Caco-2 (cell line): ENCODE measurements at regions not wholly inside any gene's neighbourhood (a gene's known extent, or its start where the extent isn't known, plus 50 kb on each side); places are given as distances from the start of the nearest gene placed in this dataset.

ENCODE experiments used
- BruUV-seq: library from RNA; stranded (reverse); fragments of 400-500 nt; replicated peaks from 2 replicates; lab custom pipeline; 2021; lab: Mats Ljungman, UMichigan
- CTCF ChIA-PET: fragments of 300-600 bp; sonication (Branson Sonifier 250); formaldehyde crosslinking; loops from one replicate; lab custom pipeline; 2022; ENCODE audit warnings: antibody characterized with exemption; lab: Charles Lee
- POLR2A ChIA-PET: fragments of 300-600 bp; sonication (Branson Sonifier 250); formaldehyde crosslinking; loops from one replicate; lab custom pipeline; 2022; ENCODE audit warnings: antibody characterized with exemption; lab: Charles Lee
- DNase-seq, 2 experiments: peaks; one replicate each; pipeline versions ENCODE4 v3.0.0 to v3.0.0-alpha.2; 2020 to 2022
- H3K27me3 ChIP-seq: replicated peaks from 2 replicates; pipeline ENCODE4 v1.6.0; 2011; ENCODE audit warnings: low read length; ENCODE audit not compliant: control insufficient read depth, insufficient read depth
- H3K36me3 ChIP-seq: 2 replicates; pipeline ENCODE4 v1.5.1; 2011; ENCODE audit warnings: low read length; ENCODE audit not compliant: control insufficient read depth, insufficient read depth
- H3K4me1 ChIP-seq: fragments of 250-450 bp; sonication (Bioruptor Pico); 2 replicates; pipeline ENCODE4 v1.5.1; 2020; ENCODE audit warnings: mild to moderate bottlenecking
- H3K4me3 ChIP-seq: 2 replicates; pipeline ENCODE4 v1.5.1; 2011; ENCODE audit warnings: low read depth, mild to moderate bottlenecking, control low read depth, low read length
- H3K9me3 ChIP-seq: fragments of 250-450 bp; sonication (Bioruptor Pico); 2 replicates; pipeline ENCODE4 v1.5.1; 2020; ENCODE audit warnings: mild to moderate bottlenecking, moderate library complexity
- H3K27ac Mint-ChIP-seq: one replicate; pipeline ENCODE4 v1.8.0; 2022; ENCODE audit warnings: mixed read lengths; ENCODE audit not compliant: unreplicated experiment
- H3K27me3 Mint-ChIP-seq: one replicate; pipeline ENCODE4 v1.8.0; 2022; ENCODE audit warnings: mixed read lengths; ENCODE audit not compliant: insufficient read depth, unreplicated experiment
- H3K36me3 Mint-ChIP-seq: one replicate; pipeline ENCODE4 v1.8.0; 2022; ENCODE audit warnings: mild to moderate bottlenecking, mixed read lengths; ENCODE audit not compliant: insufficient read depth, unreplicated experiment
- H3K4me1 Mint-ChIP-seq: one replicate; pipeline ENCODE4 v1.8.0; 2022; ENCODE audit warnings: low read depth, mixed read lengths; ENCODE audit not compliant: unreplicated experiment
- H3K4me3 Mint-ChIP-seq: one replicate; pipeline ENCODE4 v1.8.0; 2022; ENCODE audit warnings: mild to moderate bottlenecking, moderate library complexity, mixed read lengths; ENCODE audit not compliant: unreplicated experiment
- H3K9me3 Mint-ChIP-seq: one replicate; pipeline ENCODE4 v1.8.0; 2022; ENCODE audit warnings: mixed read lengths; ENCODE audit not compliant: unreplicated experiment
- CTCF ChIP-seq, 2 experiments: fragments of 200-600 bp in 1 of 2; IDR thresholded peaks; 1 replicate in 1 of 2; 2 replicates in 1 of 2; pipeline versions ENCODE4 v1.5.1 to v1.8.0; 2011 to 2022; ENCODE audit warnings: antibody characterized with exemption in 1 of 2, control low read depth in 1 of 2, inconsistent platforms in 1 of 2, low read depth in 1 of 2, low read length in 1 of 2, mild to moderate bottlenecking in 1 of 2, moderate library complexity in 1 of 2; ENCODE audit not compliant: insufficient read depth in 1 of 2, severe bottlenecking in 1 of 2, unreplicated experiment in 1 of 2
- intact Hi-C: fragments of 100-400 bp; cut with micrococcal nuclease; formaldehyde crosslinking; loops from one replicate; pipeline ENCODE4 v1.10.0; 2022; ENCODE audit not compliant: unreplicated experiment

DNA sequence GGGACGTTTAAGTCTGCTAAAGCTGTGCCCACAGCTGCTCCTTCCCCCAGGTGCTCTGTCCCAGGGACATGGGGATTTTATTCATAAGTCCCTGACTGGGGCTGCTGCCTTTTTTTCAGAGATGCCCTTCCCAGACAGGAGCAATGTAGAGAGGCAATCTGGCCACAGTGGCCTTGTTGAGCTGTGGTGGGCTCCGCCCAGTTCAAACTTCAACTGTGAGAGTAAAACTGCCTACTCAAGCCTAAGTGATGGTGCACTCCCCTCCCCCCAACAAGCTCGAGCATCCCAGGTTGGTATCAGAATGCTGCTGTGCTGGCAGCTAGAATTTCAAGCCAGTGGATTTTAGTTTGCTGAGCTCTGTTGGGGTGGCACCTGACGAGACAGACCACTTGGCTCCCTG lies 1371.4 kb downstream of the ADGRL3 start:
- no peaks in the 10 kb centered on the region for H3K4me1 ChIP-seq
- Mint-ChIP-seq H3K27ac (no peak overlapping the region), H3K36me3 (no peaks in the 10 kb centered on the region), H3K4me3 (no peak overlapping the region), H3K27me3 (no peaks in the 10 kb centered on the region), H3K9me3 (no peaks in the 10 kb centered on the region), H3K4me1 (no peaks in the 10 kb centered on the region)
- no peaks in the 10 kb centered on the region for H3K9me3 ChIP-seq
- intact Hi-C loops = no loop called here
- no peaks in the 10 kb centered on the region for H3K36me3 ChIP-seq
- H3K4me3 ChIP-seq = no peak overlapping the region
- H3K27me3 ChIP-seq = no peaks in the 10 kb centered on the region
- no peak for DNase-seq
- TF ChIP-seq CTCF (IDR thresholded peaks at IDR 0.05; ENCODE audit: insufficient read depth in 1 of 2, low read depth in 1 of 2, low read length in 1 of 2, severe bottlenecking in 1 of 2, unreplicated experiment in 1 of 2) = no peak
- no TSS peak for BruUV-seq
- ChIA-PET CTCF (no interaction called here), POLR2A (no interaction called here)

- Histone ChIP-seq H3K36me3 (no peaks in the 10 kb centered on the region), H3K4me3 (no peak overlapping the region), H3K9me3 (no peaks in the 10 kb centered on the region), H3K27me3 (no peaks in the 10 kb centered on the region), H3K4me1 (no peaks in the 10 kb centered on the region)
- intact Hi-C loops = no loop called here
- no peaks in the 10 kb centered on the region for H3K27me3 Mint-ChIP-seq
- no peaks in the 10 kb centered on the region for H3K36me3 Mint-ChIP-seq
- TF ChIP-seq CTCF (IDR thresholded peaks at IDR 0.05; ENCODE audit: insufficient read depth in 1 of 2, low read depth in 1 of 2, low read length in 1 of 2, severe bottlenecking in 1 of 2, unreplicated experiment in 1 of 2) = no peak
- ChIA-PET CTCF (no interaction called here), POLR2A (no interaction called here)
- no peaks in the 10 kb centered on the region for H3K9me3 Mint-ChIP-seq
- H3K4me1 Mint-ChIP-seq = no peaks in the 10 kb centered on the region
- DNase-seq = no peak
- H3K27ac Mint-ChIP-seq = no peak overlapping the region
- BruUV-seq = no TSS peak
- H3K4me3 Mint-ChIP-seq = no peak overlapping the region
Measured at GRCh38 chr4:62560858-62561257, 1360.7 kb downstream of the ADGRL3 start.

DNA sequence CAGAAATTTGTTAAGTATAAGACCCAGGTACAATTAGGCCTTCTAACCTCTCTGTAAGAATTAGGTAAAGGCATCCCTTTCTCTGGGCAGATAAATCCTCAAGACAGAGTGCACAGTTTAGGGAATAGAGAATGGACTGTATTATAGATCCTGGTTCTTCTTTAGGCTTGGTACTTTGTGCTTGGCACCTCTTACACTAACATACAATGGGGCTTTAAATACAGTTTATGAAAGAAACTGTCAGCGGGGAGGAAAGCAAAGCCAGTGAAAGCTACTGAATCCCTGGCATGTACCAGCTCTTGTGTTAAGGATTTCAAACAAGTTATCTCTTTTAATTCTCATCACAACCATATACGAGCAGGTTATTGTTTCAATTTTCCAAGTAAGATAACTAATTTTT lies 1350.0 kb downstream of the ADGRL3 start:
- no peak overlapping the region for H3K4me3 Mint-ChIP-seq
- no peaks in the 10 kb centered on the region for H3K9me3 Mint-ChIP-seq
- Histone ChIP-seq H3K9me3 (no peaks in the 10 kb centered on the region), H3K4me1 (no peaks in the 10 kb centered on the region), H3K27me3 (no peaks in the 10 kb centered on the region), H3K4me3 (no peak overlapping the region), H3K36me3 (no peaks in the 10 kb centered on the region)
- intact Hi-C loops = no loop called here
- no peaks in the 10 kb centered on the region for H3K4me1 Mint-ChIP-seq
- no peak for TF ChIP-seq CTCF (IDR thresholded peaks at IDR 0.05; ENCODE audit: insufficient read depth in 1 of 2, low read depth in 1 of 2, low read length in 1 of 2, severe bottlenecking in 1 of 2, unreplicated experiment in 1 of 2)
- CTCF ChIA-PET = no interaction called here
- no TSS peak for BruUV-seq
- no peak overlapping the region for H3K27ac Mint-ChIP-seq
- no peak for DNase-seq
- H3K36me3 Mint-ChIP-seq = peaks cover 5% of the 10 kb centered on the region
- POLR2A ChIA-PET = no interaction called here
- H3K27me3 Mint-ChIP-seq = no peaks in the 10 kb centered on the region
